GM21576 (cell line): ENCODE measurements at regions not wholly inside any gene's neighbourhood (a gene's known extent, or its start where the extent isn't known, plus 50 kb on each side); places are given as distances from the start of the nearest gene placed in this dataset.
"Not testable (repeated sequence)": the region's sequence is repeated elsewhere in the genome, so short reads cannot be mapped to it uniquely, and the experiment has no call there.

Experiments
- ATAC-seq: cut with Tn5 transposase; IDR thresholded peaks from one replicate; pipeline ENCODE4 v1.9.1; 2021; ENCODE audit warnings: mild to moderate bottlenecking, moderate library complexity; ENCODE audit not compliant: unreplicated experiment

DNA sequence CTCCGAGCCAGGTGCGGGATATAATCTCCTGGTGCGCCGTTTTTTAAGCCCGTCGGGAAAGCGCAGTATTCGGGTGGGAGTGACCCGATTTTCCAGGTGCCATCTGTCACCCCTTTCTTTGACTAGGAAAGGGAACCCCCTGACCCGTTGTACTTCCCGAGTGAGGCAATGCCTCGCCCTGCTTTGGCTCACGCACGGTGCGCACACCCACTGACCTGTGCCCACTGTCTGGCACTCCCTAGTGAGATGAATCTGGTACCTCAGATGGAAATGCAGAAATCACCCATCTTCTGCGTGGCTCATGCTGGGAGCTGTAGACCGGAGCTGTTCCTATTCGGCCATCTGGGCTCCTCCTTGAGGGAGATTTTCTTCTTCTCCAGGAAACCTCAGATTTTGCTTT, 1135.1 kb upstream of the DIAPH2 start:
- not testable (repeated sequence) for ATAC-seq

DNA sequence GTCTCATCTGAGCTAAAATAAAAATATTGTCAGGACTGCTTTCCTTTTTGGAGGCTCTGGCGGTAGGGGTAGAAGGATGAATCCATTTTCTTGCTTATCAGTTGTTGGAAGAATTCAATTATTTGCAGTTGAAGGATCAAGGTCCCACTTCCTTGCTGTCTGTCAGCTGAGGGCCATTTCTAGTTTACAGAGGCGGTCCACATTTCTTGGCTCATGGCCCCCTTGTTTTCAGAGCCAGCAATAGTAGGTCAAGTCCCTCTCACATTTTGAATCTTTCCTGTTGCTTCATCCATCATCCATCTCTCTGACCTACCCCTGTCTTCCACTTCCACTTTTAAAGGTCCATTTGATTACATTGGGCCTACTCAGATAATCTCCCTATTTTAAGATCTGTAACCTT, 1099.3 kb upstream of the DIAPH2 start:
- no peak for ATAC-seq

GRCh38 chrX:95612350-95612749, 1072.3 kb upstream of the DIAPH2 start:
- ATAC-seq = no peak

DNA sequence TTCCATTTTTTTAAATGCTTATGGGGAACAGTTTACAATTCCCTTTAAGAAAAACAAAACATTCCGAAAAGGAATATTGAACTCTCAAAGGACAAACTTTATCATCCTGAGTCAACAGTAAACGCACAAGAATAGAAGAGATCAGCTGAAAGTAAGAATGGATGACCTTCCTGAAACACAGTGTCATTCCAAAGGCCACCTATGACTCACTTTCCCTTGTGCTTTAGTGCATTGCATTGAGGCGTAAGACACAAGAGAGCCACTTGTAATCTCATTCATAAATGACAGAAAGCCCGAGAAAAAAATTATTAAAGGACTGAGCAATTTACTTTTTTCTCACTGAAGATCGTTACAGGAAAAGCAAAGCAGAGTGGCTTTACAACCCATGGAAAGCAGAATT, 1062.4 kb upstream of the DIAPH2 start:
- ATAC-seq = no peak

DNA sequence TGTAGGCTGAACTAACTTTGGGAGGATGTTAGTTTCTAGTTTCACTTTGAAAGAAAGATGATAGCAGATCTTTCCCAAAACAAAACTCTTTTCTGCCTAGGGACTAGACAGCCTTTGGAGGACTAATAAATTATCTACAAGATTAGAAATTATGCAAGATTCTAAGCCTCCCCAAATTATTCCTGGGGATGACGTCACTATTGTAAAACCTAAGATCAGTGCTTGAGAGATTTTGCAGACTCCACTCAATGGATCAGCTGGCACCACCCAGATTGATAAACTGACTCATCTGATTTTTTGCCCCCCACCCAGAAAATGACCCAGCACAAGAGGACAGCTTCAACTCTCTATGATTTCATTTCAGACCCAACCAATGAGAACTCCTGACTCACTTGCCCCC, 1057.9 kb upstream of the DIAPH2 start:
- no peak for ATAC-seq

DNA sequence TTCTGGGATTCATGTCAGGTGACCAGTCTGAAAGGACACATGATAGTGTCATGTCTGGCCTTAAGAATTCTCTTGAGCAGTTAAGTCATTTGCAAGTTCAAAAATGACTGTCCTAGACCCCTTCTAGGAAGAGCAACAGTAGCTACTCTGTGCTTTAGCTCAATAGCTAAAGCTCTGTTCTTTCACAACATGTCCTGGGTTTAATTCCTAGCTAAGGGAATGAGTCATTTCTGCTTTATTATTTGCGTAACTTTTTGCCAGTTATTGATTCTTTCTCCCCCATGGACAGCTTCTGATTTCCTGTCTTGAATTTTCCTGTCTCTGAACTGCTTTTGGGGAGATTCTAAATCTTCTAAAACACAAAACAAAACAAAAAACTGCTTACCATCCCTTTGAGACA, 1055.8 kb upstream of the DIAPH2 start:
- ATAC-seq = no peak

DNA sequence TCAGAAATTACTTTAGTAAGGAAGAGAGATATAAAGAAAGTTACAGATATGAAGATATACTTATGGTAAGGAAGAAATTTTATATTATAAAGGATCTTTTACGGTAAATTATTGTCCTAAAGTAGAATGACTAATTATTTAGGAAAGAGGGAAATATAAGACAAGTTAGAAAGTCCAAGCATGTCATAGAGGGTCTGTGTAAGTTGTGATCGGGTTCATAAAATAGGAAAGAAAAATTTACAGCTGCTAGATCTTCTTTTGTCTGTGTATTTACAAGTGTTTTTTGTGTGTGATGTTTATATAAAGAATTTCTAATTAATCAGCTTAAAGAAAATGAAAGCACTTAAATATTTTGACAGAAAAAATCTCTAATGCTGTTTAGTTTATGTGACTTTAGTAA, 1054.9 kb upstream of the DIAPH2 start:
- ATAC-seq = no peak

GRCh38 chrX:95640226-95640625, 1044.4 kb upstream of the DIAPH2 start:
- no peak for ATAC-seq

DNA sequence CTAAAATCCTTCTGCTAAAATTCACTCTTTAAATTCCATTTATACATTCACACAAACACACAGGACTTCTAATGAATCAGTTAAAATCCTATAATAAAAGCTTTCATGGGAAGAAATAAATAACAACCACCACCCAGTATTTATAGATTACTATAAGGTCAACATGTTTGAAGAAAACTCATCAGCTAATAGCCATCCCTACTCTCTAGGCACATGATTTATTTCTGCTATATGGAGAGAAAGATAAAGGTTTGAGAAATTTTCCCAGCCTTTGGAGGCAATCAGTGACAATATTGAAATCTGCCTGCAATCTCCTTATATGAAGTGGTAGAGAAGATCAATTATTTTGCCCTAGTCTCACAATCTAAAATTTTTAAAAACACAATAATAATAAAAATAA, 1038.9 kb upstream of the DIAPH2 start:
- ATAC-seq = no peak

- no peak for ATAC-seq
These were observed 1022.4 kb upstream of the DIAPH2 start for GRCh38 chrX:95662200-95662599.

DNA sequence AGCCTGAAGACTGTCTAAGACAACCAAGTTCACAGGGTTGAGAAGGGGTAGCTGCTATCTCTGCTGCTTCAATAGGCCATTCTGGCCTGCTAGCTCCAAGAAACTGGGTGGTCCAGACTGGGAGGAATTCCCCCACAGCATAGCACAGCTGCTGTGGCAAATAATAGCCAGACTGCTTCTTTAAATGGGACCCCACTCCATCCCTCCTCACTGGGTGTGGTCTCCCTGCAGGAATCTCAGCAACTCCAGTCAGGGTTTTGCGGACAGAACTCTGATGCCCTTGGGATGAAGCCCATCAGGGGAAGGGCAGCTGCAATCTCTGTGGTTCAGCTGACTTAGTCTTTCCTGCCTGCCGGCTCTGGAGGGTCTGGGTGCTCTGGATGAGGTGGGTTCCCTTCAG, 1018.6 kb upstream of the DIAPH2 start:
- ATAC-seq = no peak

GRCh38 chrX:95675011-95675410, 1009.6 kb upstream of the DIAPH2 start:
- no peak for ATAC-seq

- no peak for ATAC-seq
These were observed 1008.8 kb upstream of the DIAPH2 start for GRCh38 chrX:95675794-95676193.

DNA sequence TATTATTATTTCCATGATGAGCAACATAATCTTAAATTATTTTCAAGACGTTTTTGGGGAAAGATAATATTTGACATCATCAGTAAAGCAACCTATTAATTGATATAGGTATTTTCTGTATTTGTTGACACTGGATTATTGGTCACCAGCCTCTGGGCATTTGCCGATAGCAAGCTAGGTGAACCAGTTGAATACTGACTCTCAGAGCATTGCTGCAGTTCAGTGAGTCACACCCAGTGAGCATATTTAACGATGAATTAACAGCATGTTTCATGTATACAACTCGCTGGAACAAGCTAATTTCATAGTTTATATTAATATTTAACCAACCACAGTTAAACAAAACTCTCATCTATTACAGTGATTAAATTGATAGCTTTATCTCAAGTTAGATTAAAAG, 1006.0 kb upstream of the DIAPH2 start:
- no peak for ATAC-seq

DNA sequence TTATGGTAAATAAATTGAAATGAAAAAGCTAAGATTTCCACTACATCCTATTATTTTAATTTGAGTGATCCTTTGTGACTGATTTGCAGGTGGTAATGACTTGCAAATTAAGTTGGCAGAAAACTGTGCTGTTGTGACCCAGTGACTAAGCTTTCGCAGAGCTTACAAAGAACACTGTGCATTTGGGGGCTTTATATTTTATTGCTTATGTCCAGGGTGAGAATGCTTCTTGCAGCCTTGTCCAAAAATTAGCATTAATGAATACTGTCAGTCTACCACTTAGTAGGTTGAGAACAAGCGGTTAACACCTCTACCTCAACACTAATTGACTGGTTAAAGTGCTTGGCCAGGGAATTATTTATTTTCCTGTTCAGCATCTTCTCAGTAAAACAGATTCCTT, 991.3 kb upstream of the DIAPH2 start:
- ATAC-seq = no peak

GRCh38 chrX:95703696-95704095, 980.9 kb upstream of the DIAPH2 start:
- no peak for ATAC-seq

DNA sequence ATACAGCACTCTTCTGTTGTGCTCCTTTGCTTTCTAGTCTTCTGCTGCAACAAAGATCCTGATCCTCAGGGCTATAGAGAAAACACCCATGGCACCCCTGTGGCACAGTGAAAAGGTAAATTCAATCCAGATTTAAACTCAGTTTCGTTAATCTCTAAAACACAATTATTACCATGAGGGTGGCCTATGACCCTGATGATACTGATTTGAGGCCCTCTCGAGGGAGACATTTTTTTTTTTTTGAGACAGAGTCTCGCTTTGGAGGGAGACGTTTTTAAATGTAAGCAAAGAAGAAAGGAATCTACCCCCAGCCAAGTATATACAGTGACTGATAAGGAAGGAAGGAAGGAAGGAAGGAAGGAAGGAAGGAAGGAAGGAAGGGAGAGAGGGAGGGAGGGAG, 967.8 kb upstream of the DIAPH2 start:
- no peak for ATAC-seq

GRCh38 chrX:95718746-95719145, 965.9 kb upstream of the DIAPH2 start:
- no peak for ATAC-seq

DNA sequence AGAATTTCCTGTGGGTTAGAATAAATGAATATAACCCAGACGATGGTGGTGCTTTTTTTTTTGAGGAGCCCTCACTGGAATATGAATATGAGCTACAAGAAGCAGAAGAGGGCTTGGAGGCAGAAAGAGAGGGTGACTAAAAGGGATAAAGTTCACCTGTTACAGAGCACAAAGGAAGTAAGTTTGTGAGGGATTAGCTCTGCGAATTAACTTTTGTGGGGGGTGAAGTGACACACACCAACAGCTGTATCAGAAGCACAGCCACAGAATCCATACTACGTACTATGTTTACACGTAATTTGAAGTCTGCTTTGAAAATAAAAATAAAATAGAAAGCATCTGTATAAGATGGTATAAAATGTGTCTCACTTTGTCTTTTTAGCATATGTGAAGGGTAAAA, 963.6 kb upstream of the DIAPH2 start:
- ATAC-seq = no peak

GRCh38 chrX:95728446-95728845, 956.2 kb upstream of the DIAPH2 start:
- ATAC-seq = no peak

DNA sequence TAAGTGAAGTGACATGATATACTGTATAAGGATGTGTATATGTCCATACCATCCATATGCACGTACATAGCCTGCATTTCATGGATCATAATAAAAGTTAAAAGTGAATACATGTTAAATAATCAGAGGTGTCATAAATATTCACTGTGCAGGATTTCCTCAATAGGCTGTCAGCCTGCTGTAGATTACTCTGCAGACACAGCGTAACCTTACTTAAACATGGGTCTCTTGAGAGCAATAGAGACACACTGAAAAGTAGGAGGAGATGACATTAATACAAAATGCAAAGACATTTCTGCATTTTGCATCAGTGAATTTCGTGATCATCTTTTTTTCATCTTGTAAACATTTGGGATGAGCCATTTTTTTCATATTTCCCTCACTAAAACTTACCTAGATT, 955.2 kb upstream of the DIAPH2 start:
- no peak for ATAC-seq

- no peak for ATAC-seq
These were observed 951.2 kb upstream of the DIAPH2 start for GRCh38 chrX:95733426-95733825.

DNA sequence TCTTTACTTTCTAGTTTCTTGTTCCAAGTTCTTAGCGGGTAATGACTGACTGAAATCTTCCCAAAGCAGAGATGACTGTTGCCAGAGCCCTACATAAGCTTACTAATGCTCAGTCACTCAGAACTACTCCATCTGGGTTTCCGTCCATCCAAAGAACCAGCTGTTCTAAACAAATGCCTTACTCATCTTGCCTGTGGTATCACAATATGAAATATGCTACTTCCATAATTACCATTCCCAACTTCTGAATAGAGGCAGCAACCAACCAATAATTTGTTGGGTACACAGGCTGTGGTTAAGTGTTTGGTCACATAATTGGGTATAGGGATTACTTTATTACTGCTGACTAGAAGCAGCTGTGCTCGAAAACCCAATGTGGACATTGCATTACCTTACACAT, 930.2 kb upstream of the DIAPH2 start:
- no peak for ATAC-seq

GRCh38 chrX:95760356-95760755, 924.3 kb upstream of the DIAPH2 start:
- ATAC-seq = no peak
